ENCODE measurements at regions not wholly inside any gene's neighbourhood (a gene's known extent, or its start where the extent isn't known, plus 50 kb on each side); places are given as distances from the start of the nearest gene placed in this dataset.

DNA sequence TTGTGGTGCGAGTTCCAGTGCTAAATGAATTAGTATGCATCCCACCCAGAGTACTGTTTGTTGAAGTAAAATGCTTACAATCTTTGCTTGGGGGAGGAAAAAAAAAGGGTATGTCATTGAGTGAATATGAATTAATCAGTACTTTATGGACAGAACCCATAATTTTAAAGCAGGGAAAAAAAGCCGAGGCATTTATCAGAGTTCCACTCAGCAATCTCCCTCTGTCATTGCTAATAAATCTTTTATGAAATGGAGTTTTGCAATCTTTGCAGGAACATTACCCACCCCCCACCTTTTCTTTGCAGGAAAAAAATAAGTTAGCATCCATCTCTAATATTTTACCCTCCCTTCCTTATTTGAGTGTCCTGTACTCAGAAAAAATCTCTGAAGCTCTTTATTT, 127.9 kb upstream of the TMPO start:
- no peak overlapping the region for H3K4me3 ChIP-seq (ENCODE audit: low read depth, low read length)
- TF ChIP-seq, protein P1, sequence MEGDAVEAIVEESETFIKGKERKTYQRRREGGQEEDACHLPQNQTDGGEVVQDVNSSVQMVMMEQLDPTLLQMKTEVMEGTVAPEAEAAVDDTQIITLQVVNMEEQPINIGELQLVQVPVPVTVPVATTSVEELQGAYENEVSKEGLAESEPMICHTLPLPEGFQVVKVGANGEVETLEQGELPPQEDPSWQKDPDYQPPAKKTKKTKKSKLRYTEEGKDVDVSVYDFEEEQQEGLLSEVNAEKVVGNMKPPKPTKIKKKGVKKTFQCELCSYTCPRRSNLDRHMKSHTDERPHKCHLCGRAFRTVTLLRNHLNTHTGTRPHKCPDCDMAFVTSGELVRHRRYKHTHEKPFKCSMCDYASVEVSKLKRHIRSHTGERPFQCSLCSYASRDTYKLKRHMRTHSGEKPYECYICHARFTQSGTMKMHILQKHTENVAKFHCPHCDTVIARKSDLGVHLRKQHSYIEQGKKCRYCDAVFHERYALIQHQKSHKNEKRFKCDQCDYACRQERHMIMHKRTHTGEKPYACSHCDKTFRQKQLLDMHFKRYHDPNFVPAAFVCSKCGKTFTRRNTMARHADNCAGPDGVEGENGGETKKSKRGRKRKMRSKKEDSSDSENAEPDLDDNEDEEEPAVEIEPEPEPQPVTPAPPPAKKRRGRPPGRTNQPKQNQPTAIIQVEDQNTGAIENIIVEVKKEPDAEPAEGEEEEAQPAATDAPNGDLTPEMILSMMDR (IDR thresholded peaks at IDR 0.05; ENCODE audit: borderline replicate concordance, insufficient read depth, low read depth, low read length): no peak

DNA sequence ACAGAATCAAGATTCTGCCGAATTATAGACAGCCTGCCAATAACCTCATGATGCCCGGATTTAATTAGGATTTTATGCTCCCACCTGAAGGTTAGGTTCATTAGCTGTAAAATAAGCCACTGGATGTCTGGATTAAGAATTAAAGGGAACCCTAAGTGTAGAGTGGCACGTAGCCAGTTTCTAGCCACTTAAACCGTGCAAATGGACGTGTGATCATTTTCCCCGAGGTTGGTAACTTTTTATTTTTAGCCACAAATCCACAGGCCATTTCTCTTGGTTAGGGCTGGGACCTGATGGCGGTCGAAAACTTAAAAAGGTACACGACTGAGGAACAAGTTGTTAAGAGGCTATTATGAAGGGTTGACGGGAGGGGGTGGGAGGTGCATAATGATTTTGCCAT, 127.3 kb upstream of the TMPO start:
- TF ChIP-seq, protein P1 (IDR thresholded peaks at IDR 0.05; ENCODE audit: borderline replicate concordance, insufficient read depth, low read depth, low read length): no peak

DNA sequence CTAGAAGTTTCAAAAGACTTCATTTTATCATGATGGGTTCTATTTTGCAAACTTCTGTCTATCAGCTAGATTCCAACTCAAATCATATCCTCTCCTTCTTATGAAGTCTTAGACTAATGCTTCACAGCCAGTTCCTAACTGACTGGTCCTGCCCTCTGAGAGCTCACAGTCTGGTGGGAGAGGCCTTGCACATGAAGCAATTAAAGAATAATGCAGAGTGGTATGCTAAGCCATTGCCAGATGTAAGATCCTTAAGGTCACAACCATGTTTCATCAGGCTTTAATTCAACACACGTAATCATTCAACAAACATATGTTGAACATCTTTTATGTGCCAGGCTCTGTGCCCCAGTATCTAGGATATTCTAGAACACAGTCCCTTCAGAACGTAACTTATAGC, 125.8 kb upstream of the TMPO start:
- no peak overlapping the region for H3K4me3 ChIP-seq (ENCODE audit: low read depth, low read length)
- TF ChIP-seq, protein P1 (IDR thresholded peaks at IDR 0.05; ENCODE audit: borderline replicate concordance, insufficient read depth, low read depth, low read length): no peak

More for the DNA sequence above, 127.3 kb upstream of the TMPO start:
- H3K4me3 ChIP-seq (ENCODE audit: low read depth, low read length): no peak overlapping the region

DNA sequence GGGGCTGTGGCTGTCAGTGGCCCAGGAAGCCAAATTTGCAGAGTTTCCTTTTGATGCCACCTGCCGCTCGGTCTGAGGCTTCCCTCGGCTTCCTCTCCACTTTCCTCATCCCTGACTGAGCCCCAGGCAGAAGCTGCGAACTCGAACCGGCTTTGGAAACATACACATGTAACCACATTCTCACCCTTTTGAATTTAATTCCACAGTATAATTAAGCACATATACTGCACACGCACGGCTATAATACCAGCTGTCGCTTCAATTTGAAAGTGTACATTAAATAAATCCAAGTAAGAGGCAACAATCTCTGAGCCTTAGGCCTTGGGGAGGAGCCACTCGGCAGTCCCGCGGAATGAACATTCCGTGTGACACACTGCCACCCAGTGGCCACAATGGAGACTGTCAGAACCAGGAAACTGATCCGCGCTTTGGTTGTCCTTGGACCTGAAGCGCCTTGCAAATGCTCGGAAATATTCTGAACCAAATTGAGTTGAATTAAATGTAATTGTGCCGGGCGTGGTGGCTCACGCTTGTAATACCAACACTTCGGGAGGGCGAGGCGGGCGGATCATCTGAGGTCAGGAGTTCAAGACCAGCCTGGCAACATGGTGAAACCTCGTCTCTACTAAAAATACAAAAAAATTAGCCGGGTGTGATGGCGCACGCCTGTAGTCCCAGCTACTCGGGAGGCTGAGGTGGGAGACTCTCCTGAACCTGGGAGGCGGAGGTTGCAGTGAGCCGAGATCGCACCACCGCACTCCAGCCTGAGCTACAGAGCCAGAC, 117.9 kb upstream of the TMPO start:
- TF ChIP-seq, protein P1 (IDR thresholded peaks at IDR 0.05; ENCODE audit: borderline replicate concordance, insufficient read depth, low read depth, low read length): peak; percentile 78
- peak overlapping the region; percentile 47 for H3K4me3 ChIP-seq (ENCODE audit: low read depth, low read length)

DNA sequence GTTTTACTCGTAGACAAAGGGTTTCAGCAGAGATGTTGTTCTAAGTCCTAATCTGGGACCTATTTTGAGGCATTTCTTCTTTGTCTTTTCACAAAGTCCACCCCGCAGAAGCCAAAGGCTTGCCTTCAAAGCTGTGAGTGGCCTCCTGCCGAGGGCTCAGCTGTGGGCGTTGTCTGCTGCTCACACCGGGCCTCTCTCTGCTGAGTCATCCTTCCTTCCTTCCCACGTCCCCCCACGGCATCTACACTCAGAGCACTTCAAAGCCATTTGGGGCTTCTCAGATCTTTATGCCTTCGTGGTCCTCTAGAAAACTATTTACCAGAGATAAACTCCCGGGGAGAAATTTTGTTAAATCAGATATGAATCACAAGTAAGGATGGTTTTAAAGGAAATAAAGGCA, 115.9 kb upstream of the TMPO start:
- no peak overlapping the region for H3K4me3 ChIP-seq (ENCODE audit: low read depth, low read length)
- TF ChIP-seq, protein P1 (IDR thresholded peaks at IDR 0.05; ENCODE audit: borderline replicate concordance, insufficient read depth, low read depth, low read length): no peak

DNA sequence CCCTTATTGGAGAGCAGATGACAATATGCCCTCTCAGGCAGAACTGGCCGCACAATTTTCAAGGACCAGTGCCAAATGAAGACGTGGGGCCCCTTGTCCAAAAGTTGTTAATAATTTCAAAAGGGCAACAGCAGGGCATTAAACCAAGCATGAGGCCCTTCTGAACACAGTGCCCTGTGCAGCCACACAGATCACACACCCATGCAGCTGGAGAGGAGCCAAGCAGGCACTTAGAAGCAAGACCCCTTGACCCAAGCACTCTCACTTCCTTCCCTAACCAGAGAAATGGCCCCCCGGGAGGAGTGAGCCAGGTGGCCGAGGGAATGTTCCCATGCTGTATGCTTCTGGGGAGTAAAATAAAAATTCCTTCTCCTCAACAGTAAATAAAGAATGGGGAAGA, 114.0 kb upstream of the TMPO start:
- TF ChIP-seq, protein P1 (IDR thresholded peaks at IDR 0.05; ENCODE audit: borderline replicate concordance, insufficient read depth, low read depth, low read length): no peak
- no peak overlapping the region for H3K4me3 ChIP-seq (ENCODE audit: low read depth, low read length)

DNA sequence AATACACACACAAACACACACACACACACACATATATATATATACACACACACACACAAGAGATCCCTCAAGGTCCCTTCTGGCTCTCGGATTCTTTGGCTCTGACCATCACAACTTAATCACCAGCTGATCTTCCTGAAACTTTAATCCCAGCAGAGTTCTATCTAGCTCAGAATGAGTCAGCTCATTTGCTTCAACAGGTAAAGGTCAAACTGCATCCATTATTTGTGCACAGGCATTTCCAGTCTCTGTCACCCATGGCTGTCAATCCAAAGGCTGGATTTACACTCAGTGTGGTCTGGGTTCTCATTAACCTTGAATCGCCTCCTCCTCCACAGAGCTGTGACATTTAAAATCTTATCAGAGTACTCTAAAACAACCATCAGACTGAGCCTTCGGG, 113.3 kb upstream of the TMPO start:
- no peak overlapping the region for H3K4me3 ChIP-seq (ENCODE audit: low read depth, low read length)
- TF ChIP-seq, protein P1 (IDR thresholded peaks at IDR 0.05; ENCODE audit: borderline replicate concordance, insufficient read depth, low read depth, low read length): no peak

Measured in GM12875 (cell line).